ENCODE measurements at regions not wholly inside any gene's neighbourhood (a gene's known extent, or its start where the extent isn't known, plus 50 kb on each side); places are given as distances from the start of the nearest gene placed in this dataset.

- in situ Hi-C loops (cut with HindIII; ENCODE audit: low pct_unique_long_range_greater_than_20kb, low sequenced_read_pairs) = no loop called here
- DNase-seq (ENCODE audit: low read depth, low spot score) = no peak
Measured at GRCh38 chr20:39111359-39112177, 149.4 kb downstream of the DHX35 start.

DNA sequence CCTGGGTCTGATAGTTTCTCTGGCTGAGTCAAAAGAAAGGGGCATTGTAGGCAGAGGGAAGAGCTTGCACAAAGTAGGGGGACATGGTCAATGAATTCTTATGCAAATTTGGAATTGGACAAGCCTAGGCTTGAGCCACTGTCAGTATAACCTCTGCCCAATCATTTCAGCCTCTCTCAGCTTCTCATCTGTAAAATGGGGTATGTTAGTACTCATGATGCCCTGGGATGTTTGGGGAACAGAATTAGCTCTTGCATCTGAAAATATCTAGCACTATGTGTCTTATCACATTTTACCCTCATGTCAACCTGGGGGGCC is 148.6 kb downstream of the DHX35 start:
- in situ Hi-C loops (cut with HindIII; ENCODE audit: low pct_unique_long_range_greater_than_20kb, low sequenced_read_pairs) = no loop called here
- no peak for DNase-seq (ENCODE audit: low read depth, low spot score)

DNA sequence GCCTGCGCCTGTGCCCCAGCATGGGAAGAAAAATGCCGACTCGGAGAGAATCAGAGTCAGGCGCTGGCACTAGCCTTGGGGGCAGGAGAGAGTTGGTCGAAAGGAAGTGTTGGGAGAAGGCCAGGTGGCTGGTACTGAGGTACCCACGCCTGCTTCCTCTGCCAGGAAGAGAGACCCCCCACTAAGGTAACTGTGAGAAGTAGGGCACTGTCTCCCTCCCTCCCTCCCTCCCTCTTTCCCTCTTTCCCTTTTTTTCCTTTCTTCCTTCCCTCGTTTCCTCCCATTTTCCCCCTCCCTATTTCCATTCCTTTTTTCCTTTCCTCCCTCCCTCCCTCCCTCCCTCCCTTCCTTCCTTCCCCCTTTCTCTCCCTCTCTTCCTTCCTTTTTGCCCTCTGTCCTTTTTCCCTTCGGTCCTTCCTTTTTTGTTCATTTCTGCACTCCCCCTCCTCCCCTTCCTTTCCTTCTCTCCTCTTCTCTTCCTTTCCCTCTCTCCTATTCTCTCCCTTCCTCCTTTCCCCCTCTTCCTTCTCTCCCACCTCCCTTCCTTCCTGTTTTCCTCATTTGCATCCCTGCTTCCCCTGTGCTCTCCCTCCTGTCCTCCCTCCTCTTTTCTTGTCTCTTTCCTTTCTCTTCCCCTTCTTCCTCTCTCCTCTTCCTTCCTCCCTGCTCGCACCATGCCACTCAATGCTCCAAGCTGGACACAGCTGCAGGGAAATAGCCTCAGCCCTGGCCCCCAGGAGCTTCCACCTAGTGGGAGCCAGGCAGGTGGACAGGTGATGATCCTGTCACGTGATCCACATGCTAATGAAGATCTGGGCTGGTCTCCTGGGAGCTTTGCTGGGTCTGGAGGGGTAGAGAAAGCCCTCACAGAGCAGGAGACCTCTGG is 148.0 kb downstream of the DHX35 start:
- in situ Hi-C loops (cut with HindIII; ENCODE audit: low pct_unique_long_range_greater_than_20kb, low sequenced_read_pairs) = no loop called here

GRCh38 chr20:39108746-39109145 is 146.6 kb downstream of the DHX35 start:
- in situ Hi-C loops (cut with HindIII; ENCODE audit: low pct_unique_long_range_greater_than_20kb, low sequenced_read_pairs) = no loop called here
- no peak for DNase-seq (ENCODE audit: low read depth, low spot score)

More for the DNA sequence above, 148.0 kb downstream of the DHX35 start:
- no peak for DNase-seq (ENCODE audit: low read depth, low spot score)

DNA sequence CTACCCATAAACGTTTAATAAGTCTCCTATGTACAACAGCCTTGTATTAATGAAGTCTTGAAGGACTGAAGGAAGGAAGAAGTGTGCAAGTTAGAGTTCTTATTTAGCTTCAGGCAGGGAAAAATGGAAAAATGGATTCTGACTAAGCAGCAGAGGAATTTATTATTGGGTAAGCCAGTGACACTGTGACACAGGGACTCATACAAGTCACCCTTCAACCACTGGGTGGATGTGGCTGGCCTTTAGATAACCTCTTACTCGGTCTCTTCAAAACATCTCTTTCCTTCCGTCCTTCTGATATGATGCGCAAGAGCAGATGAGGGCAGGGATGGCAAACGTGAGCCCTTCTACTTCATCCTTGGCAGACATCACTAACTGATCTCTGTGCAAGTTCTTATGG is 145.6 kb downstream of the DHX35 start:
- no peak for DNase-seq (ENCODE audit: low read depth, low spot score)
- in situ Hi-C loops (cut with HindIII; ENCODE audit: low pct_unique_long_range_greater_than_20kb, low sequenced_read_pairs) = no loop called here

GRCh38 chr20:39106791-39107190 is 144.6 kb downstream of the DHX35 start:
- in situ Hi-C loops (cut with HindIII; ENCODE audit: low pct_unique_long_range_greater_than_20kb, low sequenced_read_pairs) = no loop called here
- no peak for DNase-seq (ENCODE audit: low read depth, low spot score)

DNA sequence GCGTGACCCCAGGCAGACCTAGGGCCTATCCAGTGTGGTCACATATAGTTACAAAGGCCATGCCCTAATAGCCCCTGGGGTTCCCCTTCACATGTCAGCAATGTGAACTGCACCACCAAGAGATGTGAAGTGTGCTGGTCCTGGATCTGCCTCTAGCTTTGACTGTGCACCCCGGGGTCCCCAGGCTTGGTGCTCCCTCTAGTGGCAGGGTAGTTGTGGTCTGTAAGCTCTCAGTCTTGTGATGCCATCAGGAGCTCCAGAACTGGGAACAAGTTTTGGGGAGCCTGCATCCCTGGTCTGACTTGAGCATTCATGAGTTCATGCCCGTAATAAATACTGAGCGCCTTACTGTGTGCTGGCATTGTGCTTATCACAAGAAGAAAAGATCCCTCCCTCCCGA is 143.4 kb downstream of the DHX35 start:
- in situ Hi-C loops (cut with HindIII; ENCODE audit: low pct_unique_long_range_greater_than_20kb, low sequenced_read_pairs) = no loop called here
- no peak for DNase-seq (ENCODE audit: low read depth, low spot score)

DNA sequence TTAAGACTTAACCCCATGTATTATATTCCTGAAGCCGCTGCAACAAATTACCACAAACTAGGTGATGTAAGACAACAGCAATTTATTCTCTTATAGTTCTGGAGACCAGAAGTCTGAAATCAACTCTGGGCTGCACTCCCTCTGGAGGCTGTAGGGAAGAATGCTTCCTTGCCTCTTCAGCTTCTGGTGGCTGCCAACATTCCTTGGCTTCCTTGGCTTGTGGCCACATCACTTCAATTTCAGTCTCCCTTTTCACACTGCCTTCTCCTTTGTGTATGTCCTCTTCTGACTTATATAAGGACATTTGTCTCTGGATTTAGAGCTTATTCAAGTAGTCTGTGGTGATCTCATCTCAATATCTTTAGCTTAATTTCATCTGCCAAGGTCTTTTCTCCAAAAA is 141.6 kb downstream of the DHX35 start:
- no peak for DNase-seq (ENCODE audit: low read depth, low spot score)
- in situ Hi-C loops (cut with HindIII; ENCODE audit: low pct_unique_long_range_greater_than_20kb, low sequenced_read_pairs) = no loop called here

DNA sequence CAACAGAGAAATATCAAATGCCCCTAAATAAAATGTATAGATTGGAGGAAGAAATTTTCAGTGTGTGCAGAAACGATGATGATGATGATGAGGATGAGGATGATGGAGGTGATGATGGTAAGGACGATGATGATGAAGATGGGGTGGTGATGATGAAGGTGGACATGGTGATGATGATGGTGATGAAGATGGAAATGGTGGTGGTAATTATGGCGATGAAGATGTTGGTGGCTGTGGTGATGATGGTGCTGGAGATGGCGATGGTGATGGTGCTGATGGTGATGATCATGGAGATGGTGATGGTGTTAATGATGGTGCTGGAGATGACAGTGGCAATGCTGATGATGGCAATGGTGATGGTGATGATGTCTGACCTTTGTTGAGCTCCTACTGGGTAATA is 141.2 kb downstream of the DHX35 start:
- DNase-seq (ENCODE audit: low read depth, low spot score) = no peak
- in situ Hi-C loops (cut with HindIII; ENCODE audit: low pct_unique_long_range_greater_than_20kb, low sequenced_read_pairs) = no loop called here

DNA sequence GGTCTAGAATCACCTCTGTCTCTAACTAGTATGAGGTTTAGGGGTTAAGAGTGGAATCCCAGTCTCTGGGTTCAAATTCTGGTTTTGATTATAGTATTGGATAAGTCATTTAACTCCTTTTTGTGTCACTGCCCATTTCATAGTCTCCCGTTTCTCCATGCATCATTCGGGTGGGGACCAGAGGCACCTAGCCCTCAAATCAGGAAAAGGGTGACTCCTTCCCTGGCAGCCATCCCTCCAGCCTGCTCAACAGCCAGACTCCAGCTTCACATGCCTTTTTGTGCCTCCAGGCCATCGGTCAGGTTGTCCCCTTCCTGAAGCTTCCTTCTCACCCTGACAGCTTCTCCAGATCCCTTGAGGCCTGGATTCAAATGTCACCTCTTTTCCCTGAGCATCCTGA is 139.8 kb downstream of the DHX35 start:
- no peak for DNase-seq (ENCODE audit: low read depth, low spot score)
- in situ Hi-C loops (cut with HindIII; ENCODE audit: low pct_unique_long_range_greater_than_20kb, low sequenced_read_pairs) = no loop called here

GRCh38 chr20:39100691-39101090 is 138.5 kb downstream of the DHX35 start:
- in situ Hi-C loops (cut with HindIII; ENCODE audit: low pct_unique_long_range_greater_than_20kb, low sequenced_read_pairs) = no loop called here
- DNase-seq (ENCODE audit: low read depth, low spot score) = no peak

DNA sequence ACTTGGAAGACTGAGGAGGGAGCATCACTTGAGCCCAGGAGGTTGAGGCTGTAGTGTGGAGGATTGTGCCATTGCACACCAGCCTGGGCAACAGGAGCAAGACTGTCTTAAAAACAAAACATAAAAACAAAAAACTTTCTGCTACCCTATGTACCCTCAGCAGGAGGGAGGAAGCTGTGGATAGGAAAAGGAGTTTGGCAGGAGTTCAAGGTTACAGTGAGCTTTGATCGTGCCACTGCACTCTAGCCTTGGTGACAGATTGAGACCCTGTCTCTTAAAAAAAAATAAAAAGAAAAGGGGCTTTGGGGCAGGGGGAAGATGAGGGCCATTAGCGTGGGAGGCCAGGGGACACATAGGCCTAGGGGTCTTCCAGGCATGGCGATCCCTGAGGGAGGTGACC is 135.7 kb downstream of the DHX35 start:
- in situ Hi-C loops (cut with HindIII; ENCODE audit: low pct_unique_long_range_greater_than_20kb, low sequenced_read_pairs) = no loop called here
- DNase-seq (ENCODE audit: low read depth, low spot score) = no peak

DNA sequence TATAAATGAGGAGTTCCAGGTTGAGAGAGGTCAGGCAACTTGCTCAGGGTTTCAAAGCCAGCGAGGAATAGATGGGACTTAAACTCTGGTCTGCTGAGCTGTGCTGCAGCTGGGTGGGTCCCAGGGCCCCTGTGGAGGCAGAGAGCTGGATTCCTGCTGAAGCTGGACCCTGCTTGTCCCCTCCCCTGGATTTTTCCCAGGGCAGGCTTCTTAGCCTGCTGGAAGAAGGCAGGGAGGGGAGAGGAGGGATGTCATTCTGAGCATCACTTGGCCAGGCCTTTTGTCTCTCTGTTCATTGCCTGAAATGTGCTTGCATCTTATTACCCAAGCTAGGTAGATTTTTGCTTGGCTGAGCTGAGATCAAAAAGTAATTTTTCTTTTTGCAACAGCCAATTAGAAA is 133.7 kb downstream of the DHX35 start:
- no peak for DNase-seq (ENCODE audit: low read depth, low spot score)
- in situ Hi-C loops (cut with HindIII; ENCODE audit: low pct_unique_long_range_greater_than_20kb, low sequenced_read_pairs) = no loop called here

DNA sequence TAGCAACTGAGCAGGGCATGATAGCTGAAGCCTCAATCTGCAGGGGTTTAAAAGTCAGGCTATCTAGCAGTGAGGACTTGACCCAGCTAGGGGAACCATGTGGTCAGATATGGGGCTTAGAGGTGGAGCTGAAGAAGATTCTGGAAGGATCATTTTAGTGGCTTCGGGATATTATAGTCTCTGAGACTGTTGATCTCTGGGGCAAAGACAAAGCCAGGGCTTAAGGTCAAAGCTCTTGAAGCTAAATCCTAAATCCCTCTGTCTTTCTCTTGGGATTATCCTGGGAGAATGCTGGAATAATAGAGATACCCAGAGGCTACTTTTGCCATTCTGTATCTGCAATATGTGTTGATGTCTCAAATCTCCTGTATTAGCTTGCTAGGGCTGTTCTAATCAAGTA is 132.2 kb downstream of the DHX35 start:
- DNase-seq (ENCODE audit: low read depth, low spot score) = no peak
- in situ Hi-C loops (cut with HindIII; ENCODE audit: low pct_unique_long_range_greater_than_20kb, low sequenced_read_pairs) = no loop called here

DNA sequence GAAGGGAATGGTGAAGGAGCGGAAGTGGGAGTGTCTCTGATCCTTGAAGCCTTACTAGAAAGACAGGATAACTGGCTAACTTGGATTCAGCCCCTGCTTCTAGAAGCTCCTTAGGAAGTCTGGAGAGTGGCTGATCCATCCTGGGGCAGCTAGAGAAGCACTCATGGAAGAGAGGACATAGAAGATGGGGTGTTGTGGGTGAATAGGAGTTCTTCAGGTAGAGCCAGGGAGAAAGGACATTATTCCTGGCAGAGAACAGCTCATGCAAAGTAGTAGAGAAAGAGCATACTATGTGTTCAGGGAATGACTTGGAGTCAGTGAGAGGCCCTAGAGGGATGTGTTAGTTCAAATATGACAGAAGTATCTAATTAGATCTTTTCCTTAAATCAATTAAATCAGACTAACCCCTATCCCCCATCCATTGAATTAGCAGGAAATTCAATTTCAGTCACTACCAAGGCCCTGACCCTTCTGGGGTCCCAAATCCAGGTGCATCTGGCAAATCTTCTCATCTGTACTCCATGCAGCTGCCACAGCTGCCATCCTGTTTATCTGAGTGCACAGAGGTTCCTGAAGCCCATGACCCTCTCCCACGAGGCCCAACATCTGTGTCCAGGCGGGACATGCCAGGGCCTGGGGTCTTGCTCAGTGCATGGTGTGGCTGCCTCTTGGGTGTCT is 130.7 kb downstream of the DHX35 start:
- in situ Hi-C loops (cut with HindIII; ENCODE audit: low pct_unique_long_range_greater_than_20kb, low sequenced_read_pairs) = no loop called here
- no peak for DNase-seq (ENCODE audit: low read depth, low spot score)

GRCh38 chr20:39090906-39091305 is 128.8 kb downstream of the DHX35 start:
- no peak for DNase-seq (ENCODE audit: low read depth, low spot score)

DNA sequence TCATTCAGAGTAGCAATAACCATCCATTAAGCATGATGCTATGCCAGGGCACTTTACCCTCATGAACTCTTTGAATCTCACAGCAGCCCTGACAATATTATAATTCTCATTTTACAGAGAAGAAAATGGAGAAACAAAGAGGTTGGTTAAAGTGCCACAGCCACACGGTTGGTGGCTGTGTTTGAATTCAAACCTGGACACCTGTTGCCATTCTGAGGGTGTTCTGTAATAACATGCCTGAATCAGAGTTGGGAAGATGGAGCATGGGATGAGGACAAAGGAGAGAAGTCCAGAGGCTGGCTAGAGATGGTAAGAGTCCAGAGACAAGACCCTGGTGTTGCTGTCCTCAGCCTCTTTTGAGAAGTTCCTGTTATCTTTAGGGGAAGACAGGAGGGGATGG is 127.7 kb downstream of the DHX35 start:
- no peak for DNase-seq (ENCODE audit: low read depth, low spot score)
- in situ Hi-C loops (cut with HindIII; ENCODE audit: low pct_unique_long_range_greater_than_20kb, low sequenced_read_pairs) = no loop called here

More at GRCh38 chr20:39090906-39091305, 128.8 kb downstream of the DHX35 start:
- in situ Hi-C loops (cut with HindIII; ENCODE audit: low pct_unique_long_range_greater_than_20kb, low sequenced_read_pairs) = no loop called here
